ENCODE measurements at regions not wholly inside any gene's neighbourhood (a gene's known extent, or its start where the extent isn't known, plus 50 kb on each side); places are given as distances from the start of the nearest gene placed in this dataset.

DNA sequence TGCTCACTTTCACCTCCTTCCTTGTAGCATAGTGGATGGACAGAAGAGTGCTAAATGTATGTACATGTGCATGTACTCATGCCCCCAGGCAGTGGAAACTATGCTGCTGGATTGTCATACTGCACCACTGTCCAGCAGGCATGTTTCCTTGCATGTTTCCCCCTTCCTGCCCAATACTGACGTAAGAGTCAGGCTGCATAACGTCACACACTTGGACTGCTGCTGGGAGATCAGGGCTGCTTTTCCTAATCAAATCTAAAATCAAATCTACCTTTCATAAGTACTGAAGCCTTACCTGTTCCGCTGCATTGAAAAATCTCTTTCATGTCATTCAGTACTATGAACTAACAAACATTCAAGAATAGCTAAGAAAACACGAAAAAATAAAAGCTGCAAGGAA is 67.9 kb upstream of the ROBO1 start:
- TF ChIP-seq POLR2A (IDR thresholded peaks at IDR 0.05), result no peak
- TF ChIP-seq, protein P1, sequence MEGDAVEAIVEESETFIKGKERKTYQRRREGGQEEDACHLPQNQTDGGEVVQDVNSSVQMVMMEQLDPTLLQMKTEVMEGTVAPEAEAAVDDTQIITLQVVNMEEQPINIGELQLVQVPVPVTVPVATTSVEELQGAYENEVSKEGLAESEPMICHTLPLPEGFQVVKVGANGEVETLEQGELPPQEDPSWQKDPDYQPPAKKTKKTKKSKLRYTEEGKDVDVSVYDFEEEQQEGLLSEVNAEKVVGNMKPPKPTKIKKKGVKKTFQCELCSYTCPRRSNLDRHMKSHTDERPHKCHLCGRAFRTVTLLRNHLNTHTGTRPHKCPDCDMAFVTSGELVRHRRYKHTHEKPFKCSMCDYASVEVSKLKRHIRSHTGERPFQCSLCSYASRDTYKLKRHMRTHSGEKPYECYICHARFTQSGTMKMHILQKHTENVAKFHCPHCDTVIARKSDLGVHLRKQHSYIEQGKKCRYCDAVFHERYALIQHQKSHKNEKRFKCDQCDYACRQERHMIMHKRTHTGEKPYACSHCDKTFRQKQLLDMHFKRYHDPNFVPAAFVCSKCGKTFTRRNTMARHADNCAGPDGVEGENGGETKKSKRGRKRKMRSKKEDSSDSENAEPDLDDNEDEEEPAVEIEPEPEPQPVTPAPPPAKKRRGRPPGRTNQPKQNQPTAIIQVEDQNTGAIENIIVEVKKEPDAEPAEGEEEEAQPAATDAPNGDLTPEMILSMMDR (IDR thresholded peaks at IDR 0.05), result no peak
